GM12865 (cell line): ENCODE measurements at regions not wholly inside any gene's neighbourhood (a gene's known extent, or its start where the extent isn't known, plus 50 kb on each side); places are given as distances from the start of the nearest gene placed in this dataset.

Experiments used
- DNase-seq: peaks from one replicate; pipeline ENCODE4 v3.0.0; 2010; ENCODE audit warnings: low read depth
- H3K4me3 ChIP-seq: 2 replicates; pipeline ENCODE4 v1.5.1; 2011; ENCODE audit warnings: mild to moderate bottlenecking, low read depth, low read length, control low read depth
- CTCF ChIP-seq: IDR thresholded peaks from 2 replicates; pipeline ENCODE4 v1.5.1; 2011; ENCODE audit warnings: low read length, control low read depth, low read depth, inconsistent platforms; ENCODE audit not compliant: insufficient read depth; ENCODE audit errors: missing control alignments

- no peak for TF ChIP-seq CTCF
- no peak for DNase-seq
Observed at GRCh38 chr3:174776123-174776522, 83.0 kb upstream of the NAALADL2 start.

GRCh38 chr3:174776636-174777035 is 82.5 kb upstream of the NAALADL2 start:
- DNase-seq = no peak
- no peak overlapping the region for H3K4me3 ChIP-seq
- no peak for TF ChIP-seq CTCF

More at GRCh38 chr3:174776123-174776522, 83.0 kb upstream of the NAALADL2 start:
- H3K4me3 ChIP-seq = no peak overlapping the region

- no peak for TF ChIP-seq CTCF
- H3K4me3 ChIP-seq = no peak overlapping the region
- DNase-seq = no peak
Observed at GRCh38 chr3:174777813-174778212, 81.3 kb upstream of the NAALADL2 start.

GRCh38 chr3:174783502-174783901 is 75.6 kb upstream of the NAALADL2 start:
- no peak for TF ChIP-seq CTCF
- no peak for DNase-seq
- H3K4me3 ChIP-seq = no peak overlapping the region

- no peak for TF ChIP-seq CTCF
- DNase-seq = no peak
- H3K4me3 ChIP-seq = no peak overlapping the region
Observed at GRCh38 chr3:174784206-174784934, 74.8 kb upstream of the NAALADL2 start.

- no peak for TF ChIP-seq CTCF
- no peak for DNase-seq
- H3K4me3 ChIP-seq = no peak overlapping the region
Observed at GRCh38 chr3:174786825-174787224, 72.3 kb upstream of the NAALADL2 start.

- no peak for TF ChIP-seq CTCF
- no peak for DNase-seq
- H3K4me3 ChIP-seq = no peak overlapping the region
Observed at GRCh38 chr3:174791161-174791560, 68.0 kb upstream of the NAALADL2 start.
